KG1 (cell line): ENCODE measurements at regions not wholly inside any gene's neighbourhood (a gene's known extent, or its start where the extent isn't known, plus 50 kb on each side); places are given as distances from the start of the nearest gene placed in this dataset.
"Not testable (repeated sequence)": the region's sequence is repeated elsewhere in the genome, so short reads cannot be mapped to it uniquely, and the experiment has no call there.

ENCODE experiments used
- DNase-seq: peaks from one replicate; lab custom pipeline; 2025; lab: John Stamatoyannopoulos, UW

DNA sequence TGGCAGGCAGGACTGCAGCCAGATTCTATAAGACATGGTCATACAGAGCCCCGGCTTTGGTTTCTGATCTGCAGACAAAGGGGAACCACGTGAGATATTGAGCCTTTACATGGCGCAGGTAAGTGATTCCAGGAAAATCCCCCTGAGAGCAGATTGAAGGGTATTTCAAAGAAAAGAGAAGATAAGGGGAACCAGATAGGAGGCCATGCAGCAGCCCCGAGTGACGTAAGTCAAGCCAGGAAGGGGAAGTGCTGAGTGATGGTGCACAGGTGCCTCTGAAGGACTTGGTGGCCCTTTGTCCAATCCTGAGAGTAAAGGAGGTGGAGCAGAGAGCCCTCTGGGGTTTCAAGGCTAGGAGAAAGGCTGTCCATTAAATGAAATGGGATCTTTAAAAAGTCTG, 329.0 kb downstream of the ACTR3B start:
- no peak for DNase-seq

DNA sequence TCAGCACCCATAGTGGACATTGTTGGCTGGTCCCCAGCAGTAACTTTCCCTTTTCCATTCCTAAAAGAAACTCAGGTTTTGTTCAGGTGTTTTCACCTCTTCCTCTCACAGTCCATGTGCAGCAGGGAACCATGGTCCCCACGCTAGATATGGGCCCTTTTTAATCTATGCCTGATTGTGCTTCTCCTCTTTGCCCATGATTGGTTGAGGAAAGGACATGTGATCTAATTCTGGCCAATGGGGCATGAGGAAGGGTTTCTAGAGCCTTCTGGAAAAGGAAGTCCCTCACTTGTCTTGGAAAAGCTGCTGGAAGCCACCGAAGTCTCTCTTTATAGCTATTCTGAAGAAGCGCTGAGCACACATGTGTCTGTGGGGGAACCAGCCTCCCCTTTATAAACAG, 330.7 kb downstream of the ACTR3B start:
- no peak for DNase-seq

DNA sequence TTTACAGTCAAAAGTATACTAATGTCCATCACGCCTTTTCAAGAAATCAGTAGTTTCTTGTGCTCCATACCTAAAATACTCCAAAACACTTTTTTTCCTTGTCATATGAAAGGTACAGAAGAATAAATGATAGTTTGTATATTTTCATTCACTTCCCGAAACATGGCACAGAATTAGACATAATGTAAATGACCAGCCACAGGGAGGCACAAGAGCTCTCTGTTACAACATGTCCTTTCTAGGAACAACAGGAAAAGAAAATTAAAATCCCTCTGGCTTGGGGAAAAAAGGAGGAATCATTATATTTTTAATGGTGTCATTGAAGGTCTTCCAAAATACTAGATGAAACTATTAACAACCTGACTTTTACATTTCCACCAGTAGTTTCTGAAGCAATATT, 331.2 kb downstream of the ACTR3B start:
- no peak for DNase-seq

DNA sequence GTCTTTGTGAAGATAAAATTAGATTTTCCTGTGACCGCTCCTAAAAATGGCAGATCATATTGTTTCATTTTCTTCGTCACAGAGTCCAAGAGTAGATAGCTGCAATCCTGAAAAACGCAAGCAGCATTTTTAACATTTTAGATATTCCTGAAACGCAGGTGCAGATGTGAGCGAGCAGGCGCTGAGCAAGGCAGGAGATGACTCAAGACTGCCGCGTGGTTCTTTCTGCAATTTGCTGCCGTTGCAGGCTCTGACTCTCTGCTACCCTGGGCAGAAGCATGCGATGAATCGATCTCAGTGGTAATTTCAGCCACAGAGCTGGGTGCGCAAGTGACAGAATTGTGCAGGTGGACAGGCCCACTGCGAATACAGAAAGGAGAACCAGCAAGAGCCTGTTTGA, 331.9 kb downstream of the ACTR3B start:
- DNase-seq = no peak

DNA sequence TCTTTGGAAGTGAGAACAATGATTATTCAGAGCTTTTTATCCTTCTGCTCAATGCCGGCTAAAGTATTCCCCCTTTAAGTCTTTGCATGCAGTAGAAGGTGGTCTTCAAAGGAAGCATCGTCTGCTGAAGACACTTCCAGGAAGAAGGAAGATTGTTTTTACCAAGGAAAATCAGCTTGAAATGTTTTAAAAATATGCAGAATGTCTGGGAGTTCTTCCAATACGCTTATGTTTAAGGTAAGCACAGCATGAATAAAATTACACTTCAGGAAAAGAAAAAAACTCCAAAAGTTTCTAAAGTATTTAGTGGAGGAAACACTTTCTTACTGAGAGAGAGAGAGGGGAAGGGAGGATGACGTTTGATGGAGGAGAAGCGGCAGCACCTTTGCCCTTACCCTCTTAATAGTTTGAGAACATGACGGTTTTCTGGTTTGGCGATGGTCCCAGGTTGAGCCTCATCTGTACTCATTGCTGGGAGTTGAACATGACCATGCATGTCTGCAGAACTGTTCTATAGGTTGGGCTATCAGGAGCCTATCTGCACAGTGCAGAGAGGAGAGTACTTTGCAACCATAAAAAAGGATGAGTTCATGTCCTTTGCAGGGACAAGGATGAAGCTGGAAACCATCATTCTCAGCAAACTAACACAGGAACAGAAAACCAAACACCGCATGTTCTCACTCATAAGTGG, 338.1 kb downstream of the ACTR3B start:
- DNase-seq = no peak

DNA sequence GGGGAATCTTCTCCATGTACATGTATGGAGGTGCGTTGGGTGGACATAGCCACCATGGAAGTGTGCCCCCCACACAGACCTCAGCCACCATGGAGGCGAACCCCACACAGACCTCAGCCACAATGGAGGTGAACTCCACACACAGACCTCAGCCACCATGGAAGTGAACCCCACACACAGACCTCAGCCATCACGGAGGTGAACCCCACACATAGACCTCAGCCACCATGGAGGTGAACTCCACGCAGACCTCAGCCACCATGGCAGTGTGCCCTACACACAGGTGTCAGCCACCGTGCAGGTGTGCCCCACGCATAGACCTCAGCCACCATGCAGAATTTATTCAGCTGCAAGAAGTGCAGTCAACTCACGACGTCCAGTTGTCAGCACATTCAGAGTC, 339.7 kb downstream of the ACTR3B start:
- no peak for DNase-seq

DNA sequence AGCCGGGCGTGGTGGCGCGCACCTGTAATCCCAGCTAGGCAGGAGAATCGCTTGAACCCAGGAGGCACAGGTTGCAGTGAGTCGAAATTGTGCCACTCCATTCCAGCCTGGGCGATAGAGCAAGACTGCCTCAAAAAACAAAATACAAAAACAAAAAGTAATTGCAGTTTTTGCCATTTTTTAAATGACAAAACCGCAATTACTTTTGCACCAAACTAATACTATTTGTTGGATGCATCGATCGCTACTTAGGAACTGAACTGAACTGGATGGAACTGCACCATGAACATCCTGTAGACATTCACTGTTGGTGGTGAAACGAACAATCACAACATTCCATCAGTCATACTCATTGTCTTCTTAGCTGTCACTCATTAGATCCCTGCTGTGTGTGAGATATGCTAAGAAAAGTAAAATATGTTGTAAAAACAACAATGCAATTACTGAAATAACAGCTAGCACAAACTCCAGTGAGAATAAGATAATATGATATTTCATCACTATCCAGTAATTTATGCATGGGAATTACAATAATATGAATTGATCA, 341.2 kb downstream of the ACTR3B start:
- no peak for DNase-seq

DNA sequence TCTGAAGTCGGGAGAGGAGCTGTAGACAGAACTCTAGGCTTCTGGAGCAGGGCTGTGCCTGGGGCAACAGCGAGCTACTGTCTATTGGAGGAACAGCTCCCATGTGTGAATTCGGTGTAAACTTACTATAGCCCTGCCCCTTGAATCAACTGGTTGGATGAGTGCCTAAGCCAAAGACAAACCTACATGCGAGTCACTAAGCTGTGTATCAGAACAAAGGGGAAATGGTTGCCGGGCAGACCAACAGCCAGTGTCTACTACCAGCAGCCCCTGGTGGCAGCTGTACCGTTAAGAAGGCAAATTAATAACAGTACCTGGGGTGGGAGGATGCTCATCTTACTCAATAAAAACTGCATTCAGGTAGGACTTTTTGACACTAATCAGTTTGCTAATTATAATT, 343.6 kb downstream of the ACTR3B start:
- no peak for DNase-seq

DNA sequence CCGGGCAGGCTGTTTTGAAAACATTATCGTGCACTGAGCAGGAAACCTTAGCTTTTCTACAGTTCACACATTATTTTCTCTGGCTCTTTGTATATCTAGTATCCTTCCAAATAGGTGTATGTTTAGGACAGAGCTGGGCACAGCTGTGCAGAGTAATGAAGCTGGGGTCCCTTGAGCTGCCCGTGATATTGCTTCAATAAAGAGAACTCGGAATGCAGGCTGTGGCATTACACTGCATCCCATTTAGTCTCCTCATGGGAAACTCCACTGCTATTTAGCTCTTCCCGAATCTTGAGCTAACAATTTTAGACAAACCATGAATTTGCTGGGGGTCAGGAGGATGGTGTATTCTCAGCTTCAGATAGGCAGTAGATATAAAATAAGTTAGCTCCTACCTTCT, 348.3 kb downstream of the ACTR3B start:
- no peak for DNase-seq

DNA sequence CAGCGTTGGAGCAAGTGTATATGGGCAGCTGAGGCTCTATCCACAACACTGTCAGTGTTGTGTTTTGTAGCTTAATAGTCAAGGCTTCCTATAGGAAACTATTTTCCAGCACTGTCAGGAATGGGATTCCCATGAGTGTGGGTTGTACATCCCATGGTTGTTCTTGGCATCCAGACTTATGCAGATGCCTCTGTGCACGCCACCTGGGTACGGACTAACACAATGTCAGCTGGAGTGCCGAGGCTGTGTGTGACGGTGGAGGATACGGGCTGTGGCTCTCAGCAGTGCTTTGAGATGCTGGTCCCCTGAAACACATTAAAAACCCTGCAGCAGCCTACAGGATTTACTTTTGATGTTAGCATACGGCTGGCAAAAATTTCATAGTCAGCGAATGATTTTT, 350.0 kb downstream of the ACTR3B start:
- DNase-seq = no peak

DNA sequence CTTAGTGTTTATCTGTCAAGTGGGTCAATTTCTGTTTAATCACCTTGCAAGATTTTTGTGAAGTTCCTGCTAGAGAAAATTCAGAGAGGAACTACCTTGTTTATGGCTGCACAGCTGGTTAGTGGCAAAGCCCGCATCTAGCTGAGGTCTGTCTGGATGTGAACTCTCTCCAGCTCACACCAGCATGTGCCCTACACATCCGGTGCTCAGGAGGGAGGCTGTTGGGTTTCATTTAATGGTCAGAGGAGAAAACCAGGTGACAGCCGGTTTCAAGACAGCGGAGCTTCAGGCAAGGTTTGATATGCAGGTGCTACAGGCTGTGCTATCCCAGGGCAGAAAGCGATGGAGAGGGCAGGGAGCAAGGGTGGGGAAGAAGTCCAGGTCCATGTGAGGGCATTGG, 351.1 kb downstream of the ACTR3B start:
- no peak for DNase-seq

DNA sequence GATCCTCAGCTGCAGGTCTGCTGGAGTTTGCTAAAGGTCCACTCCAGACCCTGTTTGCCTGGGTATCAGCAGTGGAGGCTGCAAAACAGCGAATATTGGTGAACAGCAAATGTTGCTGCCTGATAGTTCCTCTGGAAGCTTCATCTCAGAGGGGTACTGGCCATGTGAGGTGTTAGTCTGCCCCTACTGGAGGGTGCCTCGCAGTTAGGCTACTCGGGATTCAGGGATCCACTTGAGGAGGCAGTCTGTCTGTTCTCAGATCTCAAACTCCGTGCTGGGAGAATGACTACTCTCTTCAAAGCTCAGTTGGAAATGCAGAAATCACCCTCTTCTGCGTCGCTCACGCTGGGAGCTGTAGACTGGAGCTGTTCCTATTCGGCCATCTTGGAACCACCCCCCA, 362.7 kb downstream of the ACTR3B start:
- not testable (repeated sequence) for DNase-seq

DNA sequence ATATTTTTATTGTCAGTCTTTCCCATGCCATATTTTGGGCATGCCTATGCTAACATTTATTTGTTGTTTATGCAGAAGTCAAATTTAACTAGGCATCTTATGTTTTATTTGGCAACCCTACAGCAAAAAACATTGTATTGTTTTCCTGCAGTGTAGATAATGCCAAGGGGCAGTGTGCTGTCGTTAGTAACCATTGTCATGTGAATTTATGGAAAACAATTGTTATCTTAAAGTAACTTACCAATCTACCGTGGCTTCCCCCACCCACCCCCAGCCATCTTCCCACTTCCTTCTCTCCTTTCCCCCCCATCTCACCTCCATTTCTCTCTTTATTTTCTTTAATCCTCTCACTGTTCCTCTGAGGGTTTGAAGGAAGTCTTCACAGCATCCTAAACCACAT, 370.5 kb downstream of the ACTR3B start:
- no peak for DNase-seq

DNA sequence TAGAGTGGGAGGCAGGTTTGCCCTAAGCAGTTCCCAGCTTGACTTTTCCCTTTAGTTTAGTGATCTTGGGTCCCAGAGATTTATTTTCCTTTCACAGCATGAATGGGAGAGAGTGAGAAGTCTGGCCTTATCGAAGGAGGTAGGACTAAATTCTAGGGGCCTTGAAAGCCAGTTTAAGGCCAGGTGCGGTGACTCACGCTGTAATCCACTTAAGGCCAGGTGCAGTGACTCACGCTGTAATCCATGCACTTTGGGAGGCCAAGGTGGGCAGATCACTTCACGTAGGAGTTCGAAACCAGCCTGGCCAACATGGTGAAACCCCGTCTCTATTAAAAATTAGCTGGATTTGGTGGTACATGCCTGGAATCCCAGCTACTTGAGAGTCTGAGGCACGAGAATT, 392.2 kb downstream of the ACTR3B start:
- no peak for DNase-seq

DNA sequence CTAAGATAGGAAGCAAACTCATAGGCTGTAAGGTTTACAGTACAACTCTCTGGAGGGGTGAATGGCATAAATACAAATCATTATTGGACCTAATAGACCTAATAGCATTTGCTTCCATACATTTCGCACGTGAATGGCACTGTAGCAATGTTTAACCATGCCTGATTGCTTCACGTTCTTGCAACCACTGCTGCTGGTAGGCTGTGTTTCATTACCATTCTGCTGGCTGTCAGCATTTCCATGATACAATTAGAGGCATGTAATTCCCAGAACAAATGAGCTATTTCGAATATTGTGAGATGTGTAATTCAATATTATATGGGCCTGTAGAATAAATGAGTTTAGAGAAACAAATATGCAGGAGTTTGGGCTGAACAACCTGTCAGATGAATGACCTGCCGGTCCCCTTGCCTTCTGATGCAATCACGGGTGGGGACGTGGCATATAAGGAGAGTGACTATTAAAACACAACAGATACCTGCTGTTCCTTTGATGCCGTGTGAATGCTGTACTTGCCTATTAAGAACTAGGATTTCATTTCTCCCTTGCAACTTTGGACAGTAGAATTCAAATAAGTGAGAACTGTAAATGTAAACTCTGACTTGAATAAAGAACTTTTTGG, 393.4 kb downstream of the ACTR3B start:
- DNase-seq = no peak

DNA sequence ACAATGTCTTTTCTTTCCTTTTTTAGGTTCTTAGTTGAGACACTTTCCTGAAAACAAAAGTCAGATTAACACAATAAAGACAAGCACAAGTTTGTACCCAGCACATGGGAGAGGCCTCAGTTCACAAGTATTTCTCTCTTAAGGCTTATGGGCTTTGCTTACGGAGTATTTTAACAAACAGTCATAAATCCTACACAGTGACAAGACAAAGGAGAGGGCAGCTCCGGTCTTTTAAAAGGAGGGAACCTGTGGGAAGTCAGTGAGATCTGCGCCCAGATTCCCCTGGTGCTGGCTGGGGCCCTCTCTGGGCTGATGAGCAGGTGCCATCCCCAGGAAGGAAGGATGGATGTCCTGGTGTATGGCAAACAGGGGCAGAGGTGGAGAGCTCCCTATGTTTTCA, 398.6 kb downstream of the ACTR3B start:
- DNase-seq = no peak

DNA sequence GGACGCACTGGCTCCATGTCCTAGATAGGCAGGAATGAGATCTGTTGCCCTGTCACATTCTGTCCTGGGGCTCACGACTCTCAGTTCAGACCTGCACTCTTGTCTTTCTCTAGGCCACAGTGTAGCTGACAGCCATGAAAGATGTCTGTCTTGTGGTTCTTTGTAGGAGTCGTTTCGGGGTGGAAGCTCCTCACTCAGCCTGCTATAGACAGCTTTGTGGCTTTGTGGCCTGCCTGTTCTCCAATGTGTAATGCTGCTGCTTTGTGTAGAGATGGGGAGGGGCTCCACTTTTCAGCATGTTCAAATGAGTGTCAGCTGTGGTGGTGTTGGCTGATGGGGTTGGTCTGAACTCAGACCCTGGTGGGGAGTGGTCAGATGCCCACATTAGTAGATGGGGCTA, 410.7 kb downstream of the ACTR3B start:
- no peak for DNase-seq

DNA sequence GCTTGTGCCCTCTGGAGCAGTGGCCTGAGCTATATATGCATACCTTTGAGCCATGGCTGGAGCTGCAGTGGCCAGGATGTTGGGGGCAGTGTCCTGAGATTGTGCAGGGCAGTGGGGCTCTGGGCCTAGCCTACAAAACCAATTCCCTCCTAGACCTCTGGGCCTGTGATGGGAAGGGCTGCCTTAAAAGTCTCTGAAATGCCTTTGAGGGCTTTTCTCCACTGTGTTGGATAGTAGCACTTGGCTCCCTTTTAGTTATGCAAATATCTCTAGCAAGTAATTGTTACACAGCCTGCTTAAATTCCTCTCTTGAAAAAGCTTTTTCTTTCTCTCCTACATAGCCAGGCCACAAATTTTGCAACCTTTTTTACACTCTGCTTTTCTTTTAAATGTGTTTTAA, 426.4 kb downstream of the ACTR3B start:
- no peak for DNase-seq

DNA sequence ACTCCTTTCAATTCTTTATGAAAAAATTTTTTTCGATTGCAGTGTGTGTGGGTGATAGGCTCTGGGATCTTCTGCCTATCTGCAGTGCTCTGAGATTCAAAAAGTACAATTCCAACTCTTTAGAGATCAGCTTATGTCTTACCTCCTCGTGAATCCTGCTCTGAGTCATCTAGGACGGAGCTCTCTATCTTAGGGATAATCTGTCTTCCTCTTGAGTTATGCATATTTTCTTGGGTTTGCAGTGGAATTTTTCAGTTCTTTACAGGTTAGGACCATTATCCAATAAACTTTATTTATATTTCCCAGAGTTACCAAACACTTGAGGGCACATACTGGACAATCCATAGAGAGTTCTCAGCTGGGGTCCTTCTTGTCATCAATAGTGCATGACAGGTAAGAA, 428.6 kb downstream of the ACTR3B start:
- no peak for DNase-seq

DNA sequence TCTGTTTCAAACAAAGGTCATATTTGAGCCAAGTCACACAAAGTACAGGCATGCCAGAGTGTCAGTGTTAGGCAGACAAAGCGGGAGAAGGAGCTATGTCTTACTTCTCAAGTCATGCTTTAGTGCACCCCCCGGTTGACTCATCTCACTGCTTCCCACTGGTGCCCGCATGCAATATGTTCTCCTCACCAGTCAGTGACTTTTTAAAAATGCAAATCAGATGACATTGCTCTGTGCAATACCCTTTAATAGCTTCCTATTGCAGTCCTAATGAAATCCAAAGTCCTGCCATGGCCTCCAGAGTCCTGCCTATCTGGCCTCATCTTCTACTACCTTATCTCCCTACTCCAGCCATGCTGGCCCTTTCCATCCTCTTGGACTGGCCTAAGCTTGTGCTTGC, 429.1 kb downstream of the ACTR3B start:
- DNase-seq = no peak

DNA sequence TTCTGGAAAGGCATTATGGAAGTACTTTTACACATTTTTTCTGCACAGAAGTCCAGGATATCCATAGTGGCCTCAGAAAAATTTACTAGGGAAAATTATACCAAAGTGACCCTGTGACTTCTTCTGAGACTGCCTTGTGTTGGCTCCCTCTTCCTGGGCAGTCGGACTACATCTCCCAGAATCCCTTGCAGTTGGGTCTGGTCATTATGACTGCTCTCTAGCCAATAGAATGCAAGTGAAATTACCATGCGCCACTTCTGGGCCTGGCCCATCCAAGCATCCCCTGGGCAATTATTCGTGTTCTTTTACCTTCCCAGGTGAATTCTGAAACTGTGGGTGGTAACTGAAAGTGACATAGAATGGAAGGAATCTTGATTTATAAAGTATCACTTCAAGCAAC, 430.9 kb downstream of the ACTR3B start:
- no peak for DNase-seq

DNA sequence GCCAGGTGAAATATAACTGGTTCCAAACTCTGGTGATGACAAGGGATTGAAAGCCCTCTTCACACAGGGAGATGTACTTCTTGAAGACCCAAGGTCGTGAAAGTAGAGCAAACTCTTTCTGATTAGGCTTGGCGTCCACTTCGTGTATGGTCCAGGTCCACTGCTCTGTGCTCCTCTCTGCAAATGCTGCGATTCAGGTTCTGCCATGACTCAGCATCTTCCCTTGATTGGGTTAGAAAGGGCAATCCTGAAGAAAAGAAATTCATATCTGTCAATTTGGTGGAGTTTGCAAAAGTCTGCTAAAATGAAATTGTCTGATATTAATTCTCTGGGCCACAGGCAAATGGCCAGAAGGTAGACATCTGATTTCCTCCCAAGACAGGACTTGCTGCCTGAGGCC, 431.4 kb downstream of the ACTR3B start:
- DNase-seq = no peak

DNA sequence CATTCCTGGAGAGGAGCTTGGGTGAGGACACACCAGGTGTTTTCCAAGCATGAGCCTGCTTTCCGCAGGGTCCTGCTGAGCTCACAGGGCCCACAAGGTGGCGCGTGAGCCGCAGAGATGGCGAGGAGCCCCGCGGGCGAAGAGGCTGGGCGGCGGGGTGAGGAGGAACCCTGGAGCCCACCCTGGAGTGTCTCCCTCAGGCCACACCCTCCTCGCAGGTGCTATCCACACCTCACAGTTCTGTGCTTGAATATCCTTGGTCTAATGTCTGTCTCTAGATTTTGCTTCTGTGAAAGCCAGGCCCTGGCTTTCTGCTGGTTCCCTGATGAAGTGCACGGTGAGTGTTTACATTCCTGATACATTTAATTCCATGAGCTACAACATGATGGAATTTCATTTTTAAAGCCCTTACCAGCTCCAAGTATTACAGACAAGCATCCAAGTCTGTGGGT, 433.6 kb downstream of the ACTR3B start:
- DNase-seq = peak; percentile 14

DNA sequence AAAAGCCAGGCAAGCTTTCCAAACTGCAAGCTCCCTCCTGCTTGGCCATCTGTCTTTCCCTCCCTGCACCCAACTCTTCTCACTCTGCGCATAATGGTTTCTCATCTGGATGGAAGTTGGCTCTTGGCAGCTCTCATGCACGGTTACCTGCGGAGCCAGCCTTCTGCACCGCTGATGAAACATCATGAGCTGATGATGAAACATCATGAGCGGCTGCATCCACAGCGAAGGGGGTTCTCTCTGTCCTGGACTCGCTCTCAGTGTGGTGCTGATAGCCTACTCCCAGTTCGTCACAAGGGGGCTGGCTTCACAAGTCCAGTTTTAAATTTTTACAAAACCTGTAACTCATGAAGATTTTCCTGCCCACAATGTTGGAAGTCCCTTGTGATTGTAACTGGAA, 457.5 kb downstream of the ACTR3B start:
- DNase-seq = no peak
